ENCODE measurements at regions not wholly inside any gene's neighbourhood (a gene's known extent, or its start where the extent isn't known, plus 50 kb on each side); places are given as distances from the start of the nearest gene placed in this dataset.
A peak's percentile ranks its signal among the peaks of the same experiment; 100 is the strongest.

- DNase-seq (ENCODE audit: low read depth in 1 of 2, low spot score in 1 of 2) = no peak
- Histone ChIP-seq H3K9me3 (ENCODE audit: low read depth) (no peaks in the 10 kb centered on the region), H3K4me3 (no peak overlapping the region), H3K36me3 (no peaks in the 10 kb centered on the region), H3K4me1 (ENCODE audit: low read depth) (no peaks in the 10 kb centered on the region), H3K27ac (no peak overlapping the region), H3K27me3 (no peaks in the 10 kb centered on the region)
- TF ChIP-seq CTCF (IDR thresholded peaks at IDR 0.05; ENCODE audit: low read depth, low read length) = no peak
Observed at GRCh38 chr6:153437193-153437592, 306.1 kb upstream of the RGS17 start.

GRCh38 chr6:153436351-153436750 lies 305.3 kb upstream of the RGS17 start:
- no peaks in the 10 kb centered on the region for H3K4me1 ChIP-seq (ENCODE audit: low read depth)
- H3K9me3 ChIP-seq (ENCODE audit: low read depth) = no peaks in the 10 kb centered on the region
- no peak overlapping the region for H3K27ac ChIP-seq
- H3K27me3 ChIP-seq = no peaks in the 10 kb centered on the region
- no peak for TF ChIP-seq CTCF (IDR thresholded peaks at IDR 0.05; ENCODE audit: low read depth, low read length)
- no peak overlapping the region for H3K4me3 ChIP-seq
- DNase-seq (ENCODE audit: low read depth in 1 of 2, low spot score in 1 of 2) = peak in 1 of 2 donors; percentile 5
- H3K36me3 ChIP-seq = no peaks in the 10 kb centered on the region

GRCh38 chr6:153435787-153436186 lies 304.7 kb upstream of the RGS17 start:
- Histone ChIP-seq H3K4me1 (ENCODE audit: low read depth) (no peaks in the 10 kb centered on the region), H3K36me3 (no peaks in the 10 kb centered on the region), H3K27ac (no peak overlapping the region), H3K27me3 (no peaks in the 10 kb centered on the region), H3K9me3 (ENCODE audit: low read depth) (no peaks in the 10 kb centered on the region), H3K4me3 (no peak overlapping the region)
- no peak for DNase-seq (ENCODE audit: low read depth in 1 of 2, low spot score in 1 of 2)
- TF ChIP-seq CTCF (IDR thresholded peaks at IDR 0.05; ENCODE audit: low read depth, low read length) = no peak

DNA sequence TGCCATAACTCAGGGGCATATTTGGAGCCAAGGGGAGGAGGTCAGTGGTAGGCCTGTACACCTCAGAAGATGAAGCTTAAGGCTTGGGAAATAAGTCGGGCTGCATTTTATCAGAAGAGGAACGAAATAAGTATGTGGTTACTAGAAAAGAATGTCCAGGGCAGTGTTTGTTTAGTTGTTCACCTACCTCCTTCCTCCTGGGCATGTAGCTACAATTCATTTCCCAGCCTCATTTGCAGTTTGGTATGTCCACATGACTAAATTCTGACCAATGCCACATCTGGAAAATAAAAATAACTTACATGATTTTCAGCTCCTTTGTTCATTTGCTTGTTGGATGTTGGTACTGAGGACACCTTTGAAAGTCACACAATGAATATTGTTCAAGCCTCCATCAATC lies 294.5 kb upstream of the RGS17 start:
- Histone ChIP-seq H3K27me3 (no peaks in the 10 kb centered on the region), H3K4me3 (no peak overlapping the region), H3K4me1 (ENCODE audit: low read depth) (no peaks in the 10 kb centered on the region), H3K36me3 (no peaks in the 10 kb centered on the region), H3K9me3 (ENCODE audit: low read depth) (no peaks in the 10 kb centered on the region), H3K27ac (no peak overlapping the region)
- TF ChIP-seq CTCF (IDR thresholded peaks at IDR 0.05; ENCODE audit: low read depth, low read length) = no peak
- DNase-seq (ENCODE audit: low read depth in 1 of 2, low spot score in 1 of 2) = no peak

DNA sequence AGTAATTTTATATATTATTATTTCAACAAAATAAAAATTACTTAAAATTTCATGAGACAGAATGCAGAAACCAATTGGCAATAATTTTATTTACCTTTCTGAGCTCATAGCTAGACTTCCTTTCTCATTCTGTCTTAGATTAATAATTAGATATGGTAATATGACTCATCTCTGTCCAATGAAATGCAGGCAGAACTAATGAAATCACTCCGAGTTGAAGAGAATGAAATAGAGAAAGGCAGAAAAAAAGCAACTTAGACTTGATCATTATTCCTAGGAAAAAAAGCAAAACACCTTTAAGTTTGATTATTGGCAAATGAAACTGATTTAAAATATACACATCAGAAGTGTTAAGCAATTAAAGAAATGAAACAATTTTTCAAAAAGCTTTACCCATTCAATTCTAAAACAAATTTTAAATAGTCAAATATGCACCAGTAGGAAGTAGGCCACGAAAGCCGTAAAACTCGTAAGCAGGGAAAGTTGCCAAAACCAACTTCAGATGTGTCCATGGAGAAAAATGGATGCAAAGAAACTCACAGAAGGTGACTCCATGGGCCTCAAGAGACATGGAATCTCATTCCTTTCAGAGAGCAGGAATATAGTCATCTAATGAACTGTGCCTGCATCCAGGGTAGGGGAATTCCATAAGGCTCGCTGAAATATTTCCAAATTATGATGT lies 293.8 kb upstream of the RGS17 start:
- Histone ChIP-seq H3K9me3 (ENCODE audit: low read depth) (no peaks in the 10 kb centered on the region), H3K27me3 (no peaks in the 10 kb centered on the region), H3K36me3 (no peaks in the 10 kb centered on the region), H3K4me3 (no peak overlapping the region), H3K27ac (no peak overlapping the region), H3K4me1 (ENCODE audit: low read depth) (no peaks in the 10 kb centered on the region)
- DNase-seq (ENCODE audit: low read depth in 1 of 2, low spot score in 1 of 2) = no peak
- TF ChIP-seq CTCF (IDR thresholded peaks at IDR 0.05; ENCODE audit: low read depth, low read length) = no peak
